ENCODE measurements at regions not wholly inside any gene's neighbourhood (a gene's known extent, or its start where the extent isn't known, plus 50 kb on each side); places are given as distances from the start of the nearest gene placed in this dataset.

DNA sequence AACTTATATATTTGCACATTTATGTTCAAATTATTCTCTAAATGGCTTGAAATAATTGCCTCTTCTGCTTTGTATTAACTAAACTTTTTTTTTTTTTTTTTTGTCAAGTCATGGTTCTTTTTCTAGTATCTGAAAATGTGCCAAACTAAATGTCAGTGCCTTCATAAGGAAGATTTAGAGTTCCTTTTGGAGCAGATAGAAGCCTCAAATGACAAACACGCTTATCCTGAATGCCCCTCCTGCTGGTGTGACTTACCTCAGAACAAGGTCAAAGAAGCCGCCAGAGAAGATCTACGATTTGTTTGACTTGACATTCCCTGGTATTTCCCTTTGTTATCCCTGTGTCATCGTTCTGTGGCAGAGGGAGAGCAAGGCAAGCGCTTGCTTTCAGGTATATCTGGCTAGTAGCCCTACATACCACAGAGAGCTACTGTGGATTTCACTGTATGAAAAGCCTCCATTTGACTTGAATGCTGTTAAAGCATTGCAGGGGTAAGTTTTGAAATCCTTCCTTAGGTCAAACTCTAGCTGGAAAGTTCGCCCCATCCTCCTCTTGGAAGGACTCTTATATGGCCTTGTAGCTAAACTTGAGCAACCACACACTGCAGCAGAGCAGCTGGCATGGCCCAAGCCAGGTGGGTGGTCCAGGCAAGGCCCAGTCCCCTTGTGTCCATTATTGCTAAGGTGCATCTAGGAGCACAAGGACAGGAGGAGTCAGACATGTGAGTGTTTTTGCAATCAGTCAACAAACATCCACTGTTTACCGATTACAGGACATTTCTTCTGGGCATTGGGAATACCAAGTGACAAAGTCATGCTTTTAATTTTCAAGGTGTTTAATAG lies 285.4 kb upstream of the USP25 start:
- Histone ChIP-seq H3K79me2 (ENCODE audit: low read length) (no peaks in the 10 kb centered on the region), H3K9ac (ENCODE audit: low read length) (no peak overlapping the region), H3K4me3 (ENCODE audit: low read length) (no peak overlapping the region), H3K4me1 (ENCODE audit: insufficient read depth, low read length) (no peaks in the 10 kb centered on the region), H3K36me3 (ENCODE audit: low read depth, low read length) (no peaks in the 10 kb centered on the region), H3K27ac (ENCODE audit: low read length) (no peak overlapping the region), H2AFZ (ENCODE audit: low read length) (no peak overlapping the region), H3K9me2 (replicated peaks; ENCODE audit: low read length) (0 out of 2 replicates have a peak, but pooled peaks cover 2% of the 10 kb centered on the region), H3F3A (ENCODE audit: low read length, unreplicated experiment) (no peaks in the 10 kb centered on the region), H3K9me3 (ENCODE audit: low read length) (no peaks in the 10 kb centered on the region), H3K4me2 (ENCODE audit: low read length) (no peak overlapping the region), H3K27me3 (ENCODE audit: low read length) (no peaks in the 10 kb centered on the region), H4K20me1 (ENCODE audit: low read length) (no peaks in the 10 kb centered on the region)
- CTCF ChIA-PET: no interaction called here
- no TSS peak for BruUV-seq (replicated peaks)
- intact Hi-C loops (cut with micrococcal nuclease): no loop called here
- DNase-seq: no peak
- ATAC-seq: no peak
- POLR2A ChIA-PET (ENCODE audit: unreplicated experiment): interaction anchor here (0.6 kb wide), 1 partner anchor 71 kb away, joined by 6 read pairs; no protein-coding TSS in a partner anchor
- TF ChIP-seq, protein P1, sequence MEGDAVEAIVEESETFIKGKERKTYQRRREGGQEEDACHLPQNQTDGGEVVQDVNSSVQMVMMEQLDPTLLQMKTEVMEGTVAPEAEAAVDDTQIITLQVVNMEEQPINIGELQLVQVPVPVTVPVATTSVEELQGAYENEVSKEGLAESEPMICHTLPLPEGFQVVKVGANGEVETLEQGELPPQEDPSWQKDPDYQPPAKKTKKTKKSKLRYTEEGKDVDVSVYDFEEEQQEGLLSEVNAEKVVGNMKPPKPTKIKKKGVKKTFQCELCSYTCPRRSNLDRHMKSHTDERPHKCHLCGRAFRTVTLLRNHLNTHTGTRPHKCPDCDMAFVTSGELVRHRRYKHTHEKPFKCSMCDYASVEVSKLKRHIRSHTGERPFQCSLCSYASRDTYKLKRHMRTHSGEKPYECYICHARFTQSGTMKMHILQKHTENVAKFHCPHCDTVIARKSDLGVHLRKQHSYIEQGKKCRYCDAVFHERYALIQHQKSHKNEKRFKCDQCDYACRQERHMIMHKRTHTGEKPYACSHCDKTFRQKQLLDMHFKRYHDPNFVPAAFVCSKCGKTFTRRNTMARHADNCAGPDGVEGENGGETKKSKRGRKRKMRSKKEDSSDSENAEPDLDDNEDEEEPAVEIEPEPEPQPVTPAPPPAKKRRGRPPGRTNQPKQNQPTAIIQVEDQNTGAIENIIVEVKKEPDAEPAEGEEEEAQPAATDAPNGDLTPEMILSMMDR (conservative IDR thresholded peaks at IDR 0.05; ENCODE audit: low read depth, low read length): no peak
- TF ChIP-seq EZH2 (IDR thresholded peaks at IDR 0.05; ENCODE audit: low read length, unreplicated experiment) (no peak), EZH2phosphoT487 (IDR thresholded peaks at IDR 0.05; ENCODE audit: borderline replicate concordance, low read length) (no peak)

DNA sequence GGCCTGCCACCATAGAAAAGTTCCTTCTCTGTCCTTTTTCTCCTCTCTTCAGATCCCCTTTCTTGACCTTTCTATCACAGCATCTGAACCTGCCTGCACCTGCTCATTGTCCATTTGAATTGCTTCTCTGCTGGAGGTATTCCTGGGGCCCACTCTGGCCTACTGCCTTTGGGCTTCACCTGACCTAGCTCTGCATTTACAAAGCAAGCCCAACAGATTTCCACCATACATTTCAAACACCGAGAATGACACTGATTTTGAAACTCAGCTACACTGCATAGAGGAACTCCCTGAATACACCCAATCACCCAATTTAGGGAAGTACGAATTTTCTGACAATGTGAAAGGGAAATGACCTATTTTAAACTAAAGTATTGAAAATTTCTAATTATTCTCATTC lies 284.5 kb upstream of the USP25 start:
- ChIA-PET CTCF (no interaction called here), POLR2A (ENCODE audit: unreplicated experiment) (no interaction called here)
- H3K4me2 ChIP-seq (ENCODE audit: low read length): no peak overlapping the region

DNA sequence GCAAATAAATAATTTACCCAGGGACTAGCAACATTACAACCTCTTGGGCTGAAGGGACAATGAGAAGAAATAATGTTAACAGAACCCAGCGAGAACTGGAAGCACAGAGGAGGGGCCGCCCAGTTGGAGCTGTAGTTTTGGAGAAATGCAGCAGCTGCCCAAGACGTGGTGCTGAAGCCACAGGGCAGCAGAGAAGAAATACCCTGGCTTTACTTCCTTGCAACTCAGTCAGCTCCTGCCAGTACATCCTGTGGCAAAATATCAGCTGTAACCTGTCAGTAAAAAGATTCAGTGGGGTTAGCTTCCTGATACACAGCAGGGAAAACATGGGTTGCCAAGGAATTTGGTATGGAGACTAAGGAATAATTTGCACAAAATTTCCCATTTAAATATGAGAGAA lies 283.6 kb upstream of the USP25 start:
- Histone ChIP-seq H3K9me2 (replicated peaks; ENCODE audit: low read length) (0 out of 2 replicates have a peak, but pooled peaks cover 6% of the 10 kb centered on the region), H2AFZ (ENCODE audit: low read length) (no peak overlapping the region), H3K27me3 (ENCODE audit: low read length) (no peaks in the 10 kb centered on the region), H3K9ac (ENCODE audit: low read length) (no peak overlapping the region), H3K9me3 (ENCODE audit: low read length) (no peaks in the 10 kb centered on the region), H3F3A (ENCODE audit: low read length, unreplicated experiment) (no peaks in the 10 kb centered on the region), H3K79me2 (ENCODE audit: low read length) (no peaks in the 10 kb centered on the region), H3K27ac (ENCODE audit: low read length) (no peak overlapping the region), H3K4me3 (ENCODE audit: low read length) (no peak overlapping the region), H3K4me1 (ENCODE audit: insufficient read depth, low read length) (no peaks in the 10 kb centered on the region), H3K4me2 (ENCODE audit: low read length) (no peak overlapping the region), H3K36me3 (ENCODE audit: low read depth, low read length) (no peaks in the 10 kb centered on the region), H4K20me1 (ENCODE audit: low read length) (no peaks in the 10 kb centered on the region)
- BruUV-seq (replicated peaks): no TSS peak
- ChIA-PET POLR2A (ENCODE audit: unreplicated experiment) (no interaction called here), CTCF (no interaction called here)
- ATAC-seq: no peak
- intact Hi-C loops (cut with micrococcal nuclease): no loop called here
- TF ChIP-seq, protein P1 (conservative IDR thresholded peaks at IDR 0.05; ENCODE audit: low read depth, low read length): no peak
- TF ChIP-seq EZH2phosphoT487 (IDR thresholded peaks at IDR 0.05; ENCODE audit: borderline replicate concordance, low read length) (no peak), EZH2 (IDR thresholded peaks at IDR 0.05; ENCODE audit: low read length, unreplicated experiment) (no peak)
- no peak for DNase-seq

More for the DNA sequence above, 284.5 kb upstream of the USP25 start:
- no peak overlapping the region for H3K9ac ChIP-seq (ENCODE audit: low read length)
- intact Hi-C loops (cut with micrococcal nuclease): no loop called here
- H4K20me1 ChIP-seq (ENCODE audit: low read length): no peaks in the 10 kb centered on the region
- H3F3A ChIP-seq (ENCODE audit: low read length, unreplicated experiment): no peaks in the 10 kb centered on the region
- no peaks in the 10 kb centered on the region for H3K27me3 ChIP-seq (ENCODE audit: low read length)
- no peaks in the 10 kb centered on the region for H3K4me1 ChIP-seq (ENCODE audit: insufficient read depth, low read length)
- H3K9me2 ChIP-seq (replicated peaks; ENCODE audit: low read length): 0 out of 2 replicates have a peak, but pooled peaks cover 6% of the 10 kb centered on the region
- ATAC-seq: no peak
- H3K9me3 ChIP-seq (ENCODE audit: low read length): no peaks in the 10 kb centered on the region
- no peak for TF ChIP-seq EZH2phosphoT487 (IDR thresholded peaks at IDR 0.05; ENCODE audit: borderline replicate concordance, low read length)
- no peaks in the 10 kb centered on the region for H3K79me2 ChIP-seq (ENCODE audit: low read length)
- H3K4me3 ChIP-seq (ENCODE audit: low read length): no peak overlapping the region
- no TSS peak for BruUV-seq (replicated peaks)
- H3K27ac ChIP-seq (ENCODE audit: low read length): no peak overlapping the region
- H2AFZ ChIP-seq (ENCODE audit: low read length): no peak overlapping the region
- no peak for DNase-seq
- no peaks in the 10 kb centered on the region for H3K36me3 ChIP-seq (ENCODE audit: low read depth, low read length)

All from PC-3 (cell line).